CD1c-positive myeloid dendritic cell (primary cell): ENCODE measurements at regions not wholly inside any gene's neighbourhood (a gene's known extent, or its start where the extent isn't known, plus 50 kb on each side); places are given as distances from the start of the nearest gene placed in this dataset.

Experiments used
- DNase-seq: peaks from one replicate; pipeline ENCODE4 v3.0.0-alpha.2; 2016; ENCODE audit errors: extremely low spot score

DNA sequence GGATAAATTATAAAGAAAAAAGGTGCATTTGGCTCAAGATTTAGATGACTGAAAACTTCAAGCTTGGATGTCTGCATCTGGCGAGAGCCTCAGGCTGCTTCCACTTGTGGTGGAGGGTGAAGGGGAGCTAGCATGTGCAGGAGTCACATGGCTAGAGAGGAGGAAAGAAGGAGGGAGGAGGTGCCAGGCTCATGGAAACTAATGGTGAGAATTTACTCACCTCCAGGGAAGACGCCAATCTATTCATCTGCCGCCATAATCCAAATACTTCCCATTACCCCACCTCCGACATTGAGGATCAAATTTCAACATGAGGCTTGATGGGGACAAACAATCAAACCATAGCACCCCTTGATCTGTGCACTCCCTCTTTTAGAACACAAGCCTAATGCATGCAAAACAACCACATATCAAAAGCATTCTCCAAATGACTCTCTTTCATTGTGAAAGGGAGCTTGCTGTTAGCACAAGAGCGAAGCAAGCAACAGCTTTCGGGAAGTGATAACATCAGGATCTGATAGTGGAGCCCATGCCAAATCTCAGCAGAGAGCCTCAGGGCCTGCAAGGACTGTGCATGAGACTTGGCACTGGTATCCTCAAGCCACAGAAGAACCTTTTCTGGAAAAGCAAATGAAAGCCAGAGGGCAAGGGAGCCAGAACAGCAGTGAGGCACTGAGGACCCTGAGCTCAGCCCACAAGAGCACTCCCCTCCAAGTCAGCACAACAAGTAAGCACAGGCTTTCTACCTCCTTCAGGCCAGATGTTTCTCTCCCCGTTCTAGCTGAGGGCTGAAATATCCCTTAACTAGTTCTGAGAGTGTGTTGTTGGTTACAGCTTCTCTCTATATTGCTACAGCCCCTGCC, 50.2 kb upstream of the THBS1 start:
- DNase-seq = no peak
